GM20000 (cell line): ENCODE measurements at regions not wholly inside any gene's neighbourhood (a gene's known extent, or its start where the extent isn't known, plus 50 kb on each side); places are given as distances from the start of the nearest gene placed in this dataset.
"Not testable (repeated sequence)": the region's sequence is repeated elsewhere in the genome, so short reads cannot be mapped to it uniquely, and the experiment has no call there.

Source experiments
- DNase-seq: peaks from one replicate; pipeline ENCODE4 v3.0.0; 2012; ENCODE audit warnings: low spot score
- TF ChIP-seq, protein P1 (sequence below): IDR thresholded peaks from 2 replicates; pipeline ENCODE4 v1.5.1; 2012; ENCODE audit warnings: mild to moderate bottlenecking, control low read depth; ENCODE audit errors: extremely low read depth, missing control alignments

DNA sequence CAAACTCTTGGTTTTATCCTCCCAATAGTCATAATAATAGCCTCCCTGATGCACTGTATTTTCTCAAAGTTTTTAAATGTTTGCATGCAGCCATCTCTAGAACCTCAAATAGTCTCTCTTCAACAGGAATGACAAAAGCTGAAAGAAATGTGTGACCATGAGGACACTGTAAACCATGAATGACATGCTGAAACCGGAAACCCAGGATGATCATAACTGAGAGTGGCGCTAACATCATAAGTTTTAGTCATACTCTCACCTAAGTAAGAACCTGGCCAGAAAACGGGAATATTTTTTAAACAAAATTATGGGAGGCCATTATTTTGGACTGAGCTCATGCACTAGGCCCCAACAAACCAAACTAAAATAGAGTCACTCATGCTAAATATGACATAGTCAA, 278.4 kb upstream of the STXBP5 start:
- DNase-seq = no peak
- TF ChIP-seq, protein P1, sequence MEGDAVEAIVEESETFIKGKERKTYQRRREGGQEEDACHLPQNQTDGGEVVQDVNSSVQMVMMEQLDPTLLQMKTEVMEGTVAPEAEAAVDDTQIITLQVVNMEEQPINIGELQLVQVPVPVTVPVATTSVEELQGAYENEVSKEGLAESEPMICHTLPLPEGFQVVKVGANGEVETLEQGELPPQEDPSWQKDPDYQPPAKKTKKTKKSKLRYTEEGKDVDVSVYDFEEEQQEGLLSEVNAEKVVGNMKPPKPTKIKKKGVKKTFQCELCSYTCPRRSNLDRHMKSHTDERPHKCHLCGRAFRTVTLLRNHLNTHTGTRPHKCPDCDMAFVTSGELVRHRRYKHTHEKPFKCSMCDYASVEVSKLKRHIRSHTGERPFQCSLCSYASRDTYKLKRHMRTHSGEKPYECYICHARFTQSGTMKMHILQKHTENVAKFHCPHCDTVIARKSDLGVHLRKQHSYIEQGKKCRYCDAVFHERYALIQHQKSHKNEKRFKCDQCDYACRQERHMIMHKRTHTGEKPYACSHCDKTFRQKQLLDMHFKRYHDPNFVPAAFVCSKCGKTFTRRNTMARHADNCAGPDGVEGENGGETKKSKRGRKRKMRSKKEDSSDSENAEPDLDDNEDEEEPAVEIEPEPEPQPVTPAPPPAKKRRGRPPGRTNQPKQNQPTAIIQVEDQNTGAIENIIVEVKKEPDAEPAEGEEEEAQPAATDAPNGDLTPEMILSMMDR = no peak

DNA sequence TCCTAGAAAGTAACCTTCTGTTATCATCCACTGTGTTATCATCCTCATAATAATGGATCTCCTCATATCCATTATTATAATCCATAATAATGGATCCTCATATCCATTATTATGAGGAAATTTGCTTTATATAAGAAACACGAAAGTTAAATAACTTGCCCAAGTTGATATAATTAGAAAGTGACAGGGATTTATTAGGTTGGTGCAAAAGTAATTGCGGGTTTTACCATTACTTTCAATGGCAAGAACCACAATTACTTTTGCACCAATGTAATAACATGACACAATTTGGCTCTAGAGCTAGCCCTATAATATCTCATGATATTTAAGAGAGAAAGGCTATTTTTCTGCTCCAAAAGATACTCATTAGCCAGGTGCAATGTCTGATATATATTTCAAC, 275.7 kb upstream of the STXBP5 start:
- DNase-seq = no peak
- TF ChIP-seq, protein P1 = no peak

DNA sequence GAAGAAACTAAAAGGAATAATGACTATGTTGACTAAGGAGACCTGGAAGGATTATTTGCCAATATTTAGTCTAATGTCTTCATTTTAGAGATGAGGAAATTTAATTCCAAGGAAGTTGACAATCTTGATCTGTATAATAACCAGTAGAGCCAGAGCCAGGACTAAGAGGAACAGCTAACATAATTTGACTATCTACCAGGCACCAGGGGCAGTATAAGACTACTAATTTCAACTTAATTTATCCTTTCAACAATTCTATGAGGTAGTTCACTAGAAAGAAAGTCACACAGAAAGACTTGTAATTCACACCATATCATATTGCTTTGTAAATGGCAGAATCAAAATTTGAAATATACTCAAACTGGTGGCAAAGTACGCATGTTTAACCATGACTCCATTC, 273.0 kb upstream of the STXBP5 start:
- no peak for DNase-seq
- TF ChIP-seq, protein P1 = no peak

DNA sequence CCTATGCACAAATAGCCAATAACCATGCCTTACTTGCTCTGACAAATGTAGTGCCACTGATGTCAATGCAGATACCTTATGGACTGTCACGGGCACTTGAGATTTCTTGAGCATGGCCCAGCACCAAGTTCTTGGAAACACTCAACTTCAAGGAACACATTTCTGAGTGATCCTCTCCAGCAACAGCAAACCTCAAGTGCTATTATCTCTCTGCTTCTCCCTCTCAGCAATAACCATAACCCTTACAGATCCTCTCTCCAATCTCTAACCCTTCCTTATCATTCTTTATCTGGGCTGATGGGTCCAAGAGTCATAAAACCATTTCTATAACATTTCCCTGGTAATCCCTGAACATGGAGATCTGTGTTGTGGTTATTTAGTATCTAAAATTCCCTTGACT, 266.9 kb upstream of the STXBP5 start:
- TF ChIP-seq, protein P1 = no peak

DNA sequence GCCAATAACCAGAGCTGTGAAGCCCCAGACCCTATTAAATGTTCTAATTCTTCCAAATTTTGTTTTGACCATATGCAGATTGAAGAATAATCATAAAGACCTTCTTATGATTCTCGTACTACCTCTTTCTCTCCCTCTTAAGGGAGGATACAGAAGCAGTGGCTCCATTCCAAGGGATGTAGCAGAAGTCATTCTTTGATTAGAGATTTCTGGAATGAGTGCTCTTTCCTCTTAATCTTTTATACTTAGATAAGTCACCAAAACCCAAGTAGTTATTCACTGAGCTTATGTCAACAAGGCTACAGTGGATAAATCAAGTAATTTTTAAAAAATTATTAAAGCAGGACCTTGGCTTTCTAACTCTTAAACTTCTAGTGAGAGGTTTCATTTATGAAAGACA, 266.0 kb upstream of the STXBP5 start:
- TF ChIP-seq, protein P1 = no peak

More for the DNA sequence above, 266.9 kb upstream of the STXBP5 start:
- DNase-seq = no peak

DNA sequence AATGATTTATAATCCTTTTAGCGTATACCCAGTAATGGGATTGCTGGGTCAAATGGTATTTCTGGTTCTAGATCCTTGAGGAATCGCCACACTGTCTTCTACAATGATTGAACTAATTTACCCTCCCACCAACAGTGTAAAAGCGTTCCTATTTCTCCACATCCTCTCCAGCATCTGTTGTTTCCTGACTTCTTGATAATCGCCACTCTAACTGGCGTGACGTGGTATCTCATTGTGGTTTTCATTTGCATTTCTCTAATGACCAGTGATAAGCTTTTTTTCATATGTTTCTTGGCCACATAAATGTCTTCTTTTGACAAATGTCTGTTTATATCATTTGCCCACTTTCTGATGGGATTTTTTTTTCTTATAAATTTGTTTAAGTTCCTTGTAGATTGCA, 264.8 kb upstream of the STXBP5 start:
- DNase-seq = not testable (repeated sequence)

More for the DNA sequence above, 266.0 kb upstream of the STXBP5 start:
- no peak for DNase-seq

DNA sequence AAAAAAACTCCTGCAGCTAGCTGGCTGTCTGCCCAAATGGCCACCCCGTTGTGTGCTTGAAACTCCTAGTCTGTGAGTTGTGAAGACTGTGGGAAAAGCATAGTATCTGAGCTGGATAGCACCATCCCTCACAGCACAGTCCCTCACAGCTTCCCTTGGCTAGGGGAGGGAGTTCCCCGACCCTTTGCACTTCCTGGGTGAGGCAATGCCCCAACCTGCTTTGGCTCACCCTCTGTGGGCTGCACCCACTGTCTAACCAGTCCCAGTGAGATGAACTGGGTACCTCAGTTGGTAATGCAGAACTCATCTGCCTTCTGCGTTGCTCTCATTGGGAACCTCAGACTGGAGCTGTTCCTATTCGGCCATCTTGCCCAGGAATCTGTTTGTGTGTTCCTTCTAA, 260.6 kb upstream of the STXBP5 start:
- TF ChIP-seq, protein P1 = no peak
- no peak for DNase-seq

DNA sequence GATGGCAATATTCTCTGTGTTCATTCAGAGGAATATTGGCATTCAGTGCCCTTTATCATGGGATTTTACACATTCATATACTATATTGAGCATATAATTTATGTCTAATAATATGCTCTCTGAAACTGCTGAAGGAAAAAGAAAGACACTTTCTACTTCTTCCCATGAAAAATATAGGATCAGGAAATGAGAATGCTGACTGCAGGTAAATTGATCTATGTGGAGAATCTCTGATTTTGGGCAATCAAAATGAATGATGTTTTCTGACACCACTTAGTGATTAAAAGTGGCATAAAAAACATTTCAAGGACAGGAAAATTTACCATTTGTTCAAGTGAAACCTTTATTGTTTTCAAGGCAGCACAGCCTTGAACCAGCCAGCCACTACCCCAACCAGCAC, 260.1 kb upstream of the STXBP5 start:
- no peak for DNase-seq
- TF ChIP-seq, protein P1 = no peak
